LHCN-M2 (cell line): ENCODE measurements at regions not wholly inside any gene's neighbourhood (a gene's known extent, or its start where the extent isn't known, plus 50 kb on each side); places are given as distances from the start of the nearest gene placed in this dataset.

Experiments used
- DNase-seq: peaks from one replicate; pipeline ENCODE4 v3.0.0-alpha.2; 2012; ENCODE audit warnings: low read depth

DNA sequence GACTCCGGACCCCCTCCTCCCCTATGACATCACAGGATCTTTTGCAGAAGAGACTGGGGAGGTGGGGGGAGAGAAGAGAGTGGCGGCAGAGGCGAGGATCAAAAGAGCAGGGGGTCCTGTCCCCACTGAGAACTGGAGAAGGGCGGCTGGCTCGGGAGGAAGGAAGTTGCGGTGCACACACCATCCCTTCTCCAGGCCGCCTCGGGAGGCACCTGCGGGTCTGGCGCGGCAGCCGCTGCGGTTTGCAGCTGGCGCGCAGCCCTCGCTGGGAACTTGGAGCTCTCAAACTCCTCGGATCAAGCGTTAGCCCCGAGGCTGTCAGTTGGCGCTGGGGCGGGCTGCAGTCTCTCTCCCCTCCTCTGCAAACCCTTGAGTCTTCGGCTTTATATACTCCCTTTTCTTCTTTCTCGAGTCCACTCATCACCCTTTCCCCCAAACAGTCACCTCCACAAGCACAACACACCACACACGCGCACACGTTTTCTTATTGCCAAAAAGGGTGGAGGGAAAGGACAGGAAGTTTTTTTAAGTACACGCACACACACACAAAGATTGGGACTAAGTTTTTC, 180.7 kb downstream of the TBXT start:
- DNase-seq, result no peak

DNA sequence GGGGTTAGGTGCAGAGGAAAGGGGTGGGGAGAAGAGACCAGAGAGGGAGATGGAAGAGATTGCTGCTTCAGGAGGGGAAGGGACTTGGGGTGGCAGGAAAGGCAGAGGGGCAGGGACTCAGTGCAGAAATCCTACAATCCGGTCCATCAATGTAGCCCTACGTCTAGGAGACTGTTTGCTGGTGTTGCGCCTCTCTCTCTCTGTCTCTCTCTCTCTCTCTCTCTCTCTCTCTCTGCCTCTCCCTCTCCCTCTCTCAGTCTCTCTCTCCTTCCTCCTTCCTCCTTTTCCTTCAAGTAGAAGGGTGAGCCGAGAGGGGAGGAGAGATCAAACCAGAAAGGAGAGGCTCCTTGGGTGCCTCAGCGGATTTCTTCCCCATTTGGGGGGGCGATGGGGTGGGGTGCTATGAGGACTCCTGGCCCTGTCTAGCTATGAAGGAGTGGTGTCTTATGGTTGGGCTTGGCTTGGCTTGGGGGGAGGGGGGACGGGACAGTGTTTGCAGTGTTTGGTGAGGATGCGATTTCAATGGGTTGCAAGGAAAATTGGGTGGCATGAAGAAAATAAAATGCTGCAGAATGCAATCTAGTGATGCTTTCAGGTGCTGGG, 181.2 kb downstream of the TBXT start:
- no peak for DNase-seq

DNA sequence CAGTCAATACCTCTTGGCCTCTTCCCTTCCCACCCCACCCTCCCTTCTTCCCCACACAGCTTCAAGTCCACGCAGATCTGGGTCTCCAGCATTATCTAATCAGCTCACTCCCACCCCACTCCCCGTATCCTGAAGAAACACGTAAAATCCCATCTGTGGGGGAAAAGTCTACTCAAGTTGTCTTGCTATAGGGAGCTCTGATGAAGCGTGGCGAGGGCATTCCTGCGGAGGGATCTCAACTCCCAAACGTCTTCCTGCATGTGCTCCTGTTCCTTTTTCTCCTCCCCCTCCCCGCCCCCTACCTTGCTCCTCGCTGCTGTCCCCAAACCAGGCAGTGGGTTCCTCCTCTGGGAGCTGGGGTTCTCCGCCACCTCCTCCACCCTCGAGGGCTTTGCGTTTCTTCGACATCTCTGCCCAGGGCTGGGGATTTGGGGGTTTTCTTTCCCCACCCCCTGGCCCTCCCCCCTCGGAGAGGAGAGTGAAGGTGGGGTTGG, 181.8 kb downstream of the TBXT start:
- no peak for DNase-seq

DNA sequence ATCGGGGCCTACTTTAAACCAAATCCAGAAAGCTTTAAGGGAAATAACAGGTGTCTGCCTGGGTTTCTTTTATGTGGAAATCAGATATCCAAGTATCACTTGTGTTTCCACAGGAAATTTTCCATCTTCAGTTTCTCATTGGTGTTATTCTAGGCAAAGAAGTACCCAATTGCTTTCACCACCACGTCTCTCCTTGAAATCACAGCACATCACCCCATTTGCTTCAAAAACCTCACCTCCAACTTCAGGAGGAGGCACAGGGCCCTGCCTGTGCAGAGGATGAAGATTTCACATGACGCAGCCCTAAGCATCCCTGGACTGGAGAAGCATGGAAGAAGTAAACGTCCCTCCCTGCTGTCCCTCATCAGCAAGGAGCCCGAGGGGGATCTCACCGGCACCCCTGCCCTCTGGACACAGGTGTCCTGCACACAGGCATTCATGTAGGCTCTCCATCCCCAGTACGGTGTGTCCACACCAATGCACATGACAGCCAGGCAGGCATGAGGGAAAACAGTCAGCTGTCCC, 182.3 kb downstream of the TBXT start:
- DNase-seq, result no peak

DNA sequence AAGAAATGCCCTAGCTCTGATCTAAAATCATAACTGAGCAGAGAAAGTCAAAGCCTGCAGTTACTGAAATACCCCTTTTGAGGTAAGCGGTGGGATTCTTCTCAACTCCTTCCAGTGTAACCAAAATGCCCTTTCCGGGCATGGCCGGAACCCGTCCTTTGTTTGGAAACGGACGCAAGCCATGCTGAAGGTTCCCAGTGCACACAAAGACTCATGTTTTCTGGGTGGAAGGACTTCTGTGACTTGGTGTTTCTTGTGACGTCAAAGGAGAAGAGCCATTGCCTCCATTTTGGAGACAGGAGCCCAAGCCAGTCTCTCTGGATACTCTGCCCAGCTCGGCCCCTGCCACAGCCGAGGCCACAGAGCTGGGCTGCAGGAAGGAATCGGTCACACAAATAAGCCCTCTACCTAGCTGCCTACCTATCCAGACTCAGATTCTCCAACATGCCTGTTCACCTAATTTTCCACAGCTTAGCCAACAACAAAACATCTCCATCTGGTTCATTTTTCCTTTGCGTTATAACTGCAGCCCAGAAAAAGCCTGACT, 182.8 kb downstream of the TBXT start:
- DNase-seq, result no peak

DNA sequence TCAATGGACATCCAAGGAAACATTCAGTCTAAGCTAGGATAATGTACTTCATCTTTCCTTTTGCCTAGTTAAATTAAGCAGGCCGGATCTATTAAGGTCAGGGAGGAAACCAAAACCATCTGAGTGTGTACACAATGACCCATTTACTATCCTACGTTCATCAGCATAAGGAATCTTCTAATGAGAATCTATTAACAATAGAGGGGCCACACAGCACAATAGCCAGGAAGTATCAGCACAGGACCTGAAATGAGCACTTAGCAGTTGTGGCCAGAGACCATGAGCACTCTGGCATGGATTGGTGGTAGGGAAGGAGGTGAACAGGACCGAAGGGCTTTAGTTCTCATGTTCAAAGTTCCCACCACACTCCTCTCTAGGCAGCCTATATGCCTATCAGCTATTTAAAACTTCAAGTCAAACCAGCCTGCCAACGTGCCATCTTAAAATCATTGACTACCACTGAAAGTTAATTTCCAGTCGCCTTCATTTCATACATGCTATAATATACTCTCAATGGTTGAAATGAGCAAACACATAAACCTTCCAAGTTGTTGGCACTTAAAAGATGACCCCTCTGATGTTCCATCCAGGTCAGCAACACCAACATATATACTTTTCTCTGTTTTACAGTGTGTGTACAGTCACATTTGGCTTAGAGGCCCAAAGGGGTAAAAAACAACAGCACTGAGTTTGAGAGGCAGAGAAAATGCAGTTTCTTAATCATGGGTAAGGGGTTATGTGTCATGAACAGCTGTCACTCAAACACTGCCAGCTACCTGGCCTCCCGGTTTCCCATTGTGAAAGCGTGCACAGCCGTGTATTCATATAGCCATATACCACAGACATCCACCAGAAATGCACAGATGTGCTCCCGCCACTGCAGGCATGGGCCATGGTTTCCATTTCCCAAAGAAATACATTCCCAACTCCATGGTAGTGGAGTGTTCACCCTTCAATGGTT, 184.3 kb downstream of the TBXT start:
- DNase-seq, result no peak

DNA sequence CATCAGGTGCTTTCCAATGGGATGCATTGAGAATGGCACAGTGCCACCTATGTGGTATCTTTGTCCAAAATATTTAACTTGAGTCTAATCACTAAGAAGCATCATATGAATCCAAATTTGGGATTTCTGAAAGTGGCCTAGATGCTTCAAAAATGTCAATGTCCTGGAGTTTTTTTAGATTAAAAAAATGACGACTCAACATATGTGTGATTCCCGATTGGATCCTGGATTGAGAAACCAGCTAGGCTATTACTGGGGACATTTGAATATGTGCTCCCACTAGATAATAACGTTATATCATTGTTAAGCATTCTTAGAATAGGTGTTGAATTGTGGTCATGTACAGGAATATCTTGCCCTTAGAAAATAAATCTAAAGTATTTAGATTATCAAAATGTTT, 189.2 kb downstream of the TBXT start:
- no peak for DNase-seq

DNA sequence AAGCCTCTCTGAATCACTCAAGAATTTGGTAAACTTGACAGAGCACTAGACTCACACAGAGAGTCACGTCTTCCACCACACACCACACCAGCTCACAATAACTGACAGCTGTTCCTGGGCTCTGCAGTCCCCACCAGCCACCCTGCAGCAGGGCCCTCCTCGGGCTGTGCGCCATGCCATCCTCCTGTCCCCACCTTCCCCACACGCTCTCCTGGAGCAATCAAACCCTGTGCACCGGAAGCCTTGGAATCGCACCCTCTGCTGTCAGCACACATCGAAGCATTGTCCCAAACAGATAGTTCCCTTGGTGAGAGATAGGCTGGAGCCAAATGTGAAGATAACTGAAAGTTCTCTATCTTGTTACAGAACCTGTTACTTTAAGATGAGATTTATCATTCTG, 191.0 kb downstream of the TBXT start:
- no peak for DNase-seq

DNA sequence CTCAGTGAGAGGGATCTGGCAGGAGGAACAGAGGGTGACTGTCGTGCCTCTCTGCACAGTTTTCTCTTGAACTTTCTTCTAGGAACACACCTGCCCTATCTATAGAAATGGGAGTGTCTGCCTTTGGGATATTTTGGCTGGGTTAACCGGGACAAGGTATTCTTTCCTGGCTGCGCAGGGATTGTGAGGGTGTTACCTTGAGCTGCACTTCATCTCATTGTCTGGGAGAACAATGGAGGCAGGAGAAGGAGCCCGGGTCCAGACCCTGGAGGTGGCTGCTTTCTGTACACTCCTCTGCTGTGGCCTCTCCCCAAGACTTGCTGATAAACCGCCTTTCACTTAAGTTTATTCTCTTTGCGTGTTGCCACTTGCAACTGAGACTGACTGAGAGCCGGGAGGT, 192.8 kb downstream of the TBXT start:
- DNase-seq, result no peak

DNA sequence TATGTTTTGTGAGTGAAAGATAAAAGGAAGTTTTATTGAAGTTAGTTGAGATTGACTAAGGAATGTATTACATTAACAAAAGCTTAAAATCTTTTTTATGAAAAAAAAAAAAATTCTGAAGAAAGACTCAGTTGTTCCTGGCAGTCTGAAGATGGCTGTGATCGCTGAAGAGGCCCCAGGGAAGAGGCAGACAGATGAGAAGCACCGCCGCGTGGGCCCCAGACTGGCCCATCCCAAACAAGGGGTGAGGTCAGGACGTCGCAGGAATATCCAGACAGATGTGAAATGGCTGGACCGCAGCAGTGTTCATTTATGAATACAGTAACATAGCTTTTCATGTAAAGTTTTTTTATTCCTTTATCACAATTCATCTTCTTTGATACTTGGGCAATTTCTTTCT, 194.2 kb downstream of the TBXT start:
- no peak for DNase-seq

DNA sequence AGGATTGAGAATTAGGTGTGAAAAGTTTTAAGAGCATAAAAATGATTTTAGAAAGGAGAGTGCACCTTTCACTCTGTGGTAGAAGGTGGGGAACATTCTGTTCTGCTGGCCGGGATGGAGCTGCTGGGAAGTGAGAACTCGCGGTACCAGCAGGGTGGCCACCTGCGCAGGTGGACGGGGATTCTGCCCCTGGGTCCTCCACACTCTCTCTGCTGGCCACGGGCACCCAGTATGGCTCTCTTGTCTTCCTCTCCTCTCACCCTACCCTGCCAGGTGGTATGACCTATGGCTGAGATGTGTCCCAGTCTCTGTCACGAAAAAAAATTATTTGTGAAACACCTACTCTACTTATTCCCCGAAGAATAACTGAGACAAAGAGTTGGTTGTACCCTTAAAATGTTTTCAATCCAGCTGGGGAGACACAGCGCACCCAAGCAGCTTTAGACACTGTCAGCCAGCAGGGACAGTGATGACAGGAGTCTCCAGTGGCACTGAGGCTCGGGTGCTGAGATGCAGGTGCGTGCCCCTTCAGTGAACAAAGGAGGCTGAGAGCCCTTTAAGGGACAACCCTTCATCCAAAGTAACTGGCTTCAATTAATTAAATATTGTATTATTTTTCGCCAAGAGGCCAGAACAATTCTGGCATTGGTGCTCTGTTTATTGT, 195.4 kb downstream of the TBXT start:
- DNase-seq, result no peak

DNA sequence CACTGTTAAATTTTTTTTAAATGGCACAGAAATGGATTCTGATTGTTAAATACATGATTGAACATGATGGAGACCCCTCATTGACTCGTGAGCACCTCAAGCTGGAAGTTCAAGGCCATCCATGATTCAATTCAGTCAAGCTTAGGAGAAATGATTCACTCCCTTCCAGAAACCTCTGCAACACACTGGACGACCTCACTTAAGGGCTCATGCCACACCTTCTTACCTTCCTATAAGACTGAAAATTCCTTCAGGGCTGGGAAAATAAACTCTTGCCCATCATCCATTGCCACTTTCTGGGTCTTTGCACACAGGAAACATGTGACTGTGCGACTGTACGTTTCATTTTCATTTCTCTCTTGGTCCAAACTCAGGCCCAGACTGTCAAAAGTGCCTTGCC, 196.4 kb downstream of the TBXT start:
- DNase-seq, result no peak

DNA sequence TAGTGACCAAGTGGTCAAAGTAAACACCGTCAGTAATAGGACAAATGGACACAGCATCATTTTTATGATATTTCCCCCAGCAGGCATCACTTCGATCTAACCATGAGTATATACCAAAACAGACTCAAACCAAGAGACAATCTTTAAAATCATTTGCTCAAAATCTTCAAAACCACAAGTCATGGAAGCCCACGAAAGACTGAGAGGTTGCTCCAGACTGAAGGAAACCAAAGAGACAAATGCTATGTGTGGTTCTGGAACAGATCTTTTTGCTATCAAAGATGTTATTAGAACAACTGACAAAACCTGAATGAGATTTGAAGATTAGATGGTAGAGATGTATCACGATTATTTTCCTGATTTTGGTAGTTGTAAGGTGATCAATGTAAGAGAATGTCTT, 197.7 kb downstream of the TBXT start:
- no peak for DNase-seq

DNA sequence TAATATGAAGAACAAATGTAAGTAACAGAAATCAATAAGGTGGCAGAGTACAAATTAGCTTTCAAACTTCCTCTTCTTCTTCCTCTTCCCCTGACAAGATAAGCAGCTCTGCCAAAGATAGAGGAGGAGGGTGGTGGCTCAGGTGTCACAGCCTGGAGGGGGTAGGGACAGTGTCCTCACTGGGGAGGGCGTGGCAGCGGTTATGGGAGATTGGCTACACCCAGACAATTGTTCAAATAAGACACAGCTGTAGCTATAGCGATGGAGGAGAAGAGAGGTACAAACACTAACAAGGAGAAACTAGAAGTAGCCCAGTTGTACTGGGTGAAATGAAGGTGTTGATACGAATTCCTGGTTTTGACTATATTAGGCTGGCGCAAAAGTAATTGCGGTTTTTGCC, 198.5 kb downstream of the TBXT start:
- DNase-seq, result no peak

DNA sequence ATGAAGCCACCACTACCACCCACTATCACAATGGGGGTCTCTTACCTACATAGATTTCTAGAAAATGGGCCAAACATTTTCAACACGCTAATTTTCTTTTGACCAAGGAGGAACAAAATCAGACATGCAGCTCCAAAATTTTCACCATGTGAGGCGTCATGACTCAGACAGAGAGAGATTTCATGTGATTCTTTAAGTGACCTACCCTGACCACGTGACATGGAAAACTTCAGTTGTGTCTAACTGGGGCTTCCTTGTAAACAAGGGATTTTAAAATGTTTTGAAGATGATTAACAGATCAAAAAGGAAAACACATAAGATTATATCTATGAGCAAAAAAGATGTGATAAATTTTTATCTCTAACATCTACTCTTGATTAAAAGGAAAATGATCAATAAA, 199.2 kb downstream of the TBXT start:
- no peak for DNase-seq

DNA sequence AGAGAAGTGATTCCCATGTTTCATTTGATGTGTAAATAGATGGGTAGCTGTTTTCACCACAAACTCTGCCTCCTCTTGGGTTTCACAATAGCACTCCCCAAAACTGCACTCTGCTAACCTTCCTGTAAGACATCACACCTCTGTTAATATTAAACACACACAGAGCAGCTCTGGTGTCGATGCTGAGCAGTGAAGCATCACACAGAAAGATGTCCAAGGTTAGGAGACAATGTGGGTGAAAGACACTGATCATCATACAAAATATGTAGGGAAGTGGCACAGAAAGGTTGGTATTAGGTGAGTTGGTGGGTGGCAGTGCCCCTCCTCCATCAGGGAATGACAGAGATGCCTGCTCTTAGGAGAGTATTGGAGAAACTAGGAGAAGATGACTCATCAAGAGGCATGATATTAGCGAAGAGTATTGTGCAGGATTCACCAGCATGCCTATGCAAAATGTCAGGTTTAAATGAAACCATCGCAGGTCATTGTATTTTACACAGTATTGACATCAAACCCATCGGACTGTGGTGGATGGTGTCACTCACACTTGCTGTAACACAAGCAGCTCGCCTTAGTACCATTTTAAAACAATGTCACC, 199.7 kb downstream of the TBXT start:
- DNase-seq, result no peak

DNA sequence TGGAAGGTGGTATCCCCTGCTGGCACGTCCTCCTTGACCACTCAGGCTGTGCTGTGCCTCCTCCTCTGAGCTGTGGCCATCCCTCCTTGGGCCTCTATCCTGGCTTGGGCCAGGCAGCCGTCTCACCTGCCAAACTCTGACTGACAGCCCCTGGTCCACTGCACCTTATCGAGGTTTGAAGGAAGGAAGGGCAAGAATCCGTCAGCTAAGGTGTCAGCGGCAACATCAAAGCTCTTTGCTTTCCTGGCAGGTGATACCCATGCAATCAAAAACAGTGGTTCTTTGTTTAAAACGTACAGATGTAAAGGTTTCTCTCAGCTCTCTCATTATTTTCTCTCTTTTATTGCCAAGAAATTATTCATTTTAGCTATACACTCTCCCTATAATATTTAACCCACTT, 203.9 kb downstream of the TBXT start:
- DNase-seq, result no peak

DNA sequence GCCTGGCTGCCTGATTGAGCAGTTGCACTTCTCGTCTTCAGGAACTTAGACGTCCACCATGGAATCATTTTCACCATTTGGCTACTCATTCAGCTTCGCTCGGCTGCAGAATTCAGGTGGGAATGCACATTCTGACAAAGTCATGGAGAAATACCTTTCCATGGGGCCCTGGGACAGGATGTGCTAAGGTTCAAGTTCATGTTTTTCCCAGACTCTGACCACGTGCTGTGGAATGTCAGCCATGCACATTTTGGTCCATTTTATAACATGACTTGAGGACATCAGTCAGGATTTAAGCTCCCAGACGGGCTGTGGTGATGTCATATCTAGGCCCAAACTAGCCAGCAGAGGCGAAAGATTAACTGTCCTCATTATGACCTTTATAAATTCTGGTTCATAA, 205.3 kb downstream of the TBXT start:
- no peak for DNase-seq

DNA sequence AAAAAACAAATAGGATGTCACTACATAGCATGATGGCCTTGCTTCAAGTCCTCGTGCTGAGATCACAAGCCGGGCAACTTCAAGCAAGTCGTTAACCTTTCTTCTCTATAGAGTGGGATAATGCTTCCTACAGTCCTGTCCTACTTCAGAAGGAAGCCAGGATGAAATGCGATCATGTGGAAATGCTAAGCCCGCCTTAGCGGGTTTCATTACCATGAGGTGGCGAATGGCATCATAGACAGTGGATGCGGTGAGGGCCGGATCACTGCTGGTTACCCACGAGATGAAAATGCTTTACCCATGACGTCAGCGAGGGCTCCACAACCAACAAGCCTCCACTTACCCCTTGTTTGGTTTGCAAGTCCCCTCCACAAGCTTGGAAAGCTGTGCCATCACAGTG, 206.4 kb downstream of the TBXT start:
- DNase-seq, result no peak

DNA sequence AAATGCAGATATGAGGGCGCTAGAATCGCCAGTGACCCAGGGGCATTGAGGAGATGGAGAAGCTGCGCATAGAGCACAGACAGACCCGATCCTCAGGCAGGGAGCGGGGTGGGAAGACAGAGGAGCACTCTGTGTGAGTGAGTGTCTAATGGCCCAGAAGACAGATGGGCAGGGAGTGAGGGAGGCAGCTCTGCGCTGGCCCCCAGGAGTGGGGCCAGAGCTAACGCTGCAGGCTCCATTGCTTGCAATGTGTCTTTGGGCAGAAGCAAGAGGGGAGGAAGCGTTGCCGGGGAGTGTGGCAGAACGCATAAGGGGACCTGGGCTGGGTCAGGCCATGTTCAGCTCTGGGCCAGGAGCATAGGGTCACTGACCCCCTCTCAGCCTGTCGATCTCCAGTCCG, 207.0 kb downstream of the TBXT start:
- DNase-seq, result no peak

DNA sequence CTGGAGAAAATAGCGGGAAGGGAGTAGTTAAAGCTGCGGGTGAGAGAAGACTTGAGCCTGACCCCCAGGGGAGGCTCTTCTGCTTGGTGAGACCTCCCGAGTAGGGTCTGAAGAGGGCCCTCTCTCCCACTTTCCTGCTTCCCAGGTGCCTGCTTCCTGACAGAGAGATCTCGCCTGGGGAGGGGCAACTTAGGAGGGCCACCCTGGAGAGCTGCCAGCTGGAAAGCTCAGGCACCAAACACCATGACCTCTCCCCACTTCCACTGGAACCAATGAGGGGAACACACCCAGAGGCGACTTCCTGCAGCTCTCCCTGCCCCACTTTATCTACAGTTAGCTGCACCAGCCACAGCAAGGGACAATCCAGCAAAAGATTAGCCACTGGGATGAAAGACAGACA, 208.0 kb downstream of the TBXT start:
- no peak for DNase-seq
